Kidney (tissue), 13 donors: ENCODE measurements at regions not wholly inside any gene's neighbourhood (a gene's known extent, or its start where the extent isn't known, plus 50 kb on each side); places are given as distances from the start of the nearest gene placed in this dataset.

Experiments used
- DNase-seq, 5 donors: peaks; one replicate each; pipeline ENCODE4 v3.0.0-alpha.2; 2013 to 2020
- FAIRE-seq: peaks from 2 replicates; lab custom pipeline; 2012; peaks lifted over from hg19 to GRCh38; lab: Jason Lieb, UNC
- H3K27ac ChIP-seq, 2 donors: one replicate each; pipeline ENCODE4 v1.7.0; 2013; ENCODE audit warnings: low read depth in 2 of 2, low read length in 2 of 2, inconsistent platforms in 1 of 2
- H3K27me3 ChIP-seq: one replicate; pipeline ENCODE4 v1.7.1; 2013; ENCODE audit warnings: low read length, inconsistent platforms; ENCODE audit not compliant: control insufficient read depth, insufficient read depth
- H3K36me3 ChIP-seq, 3 donors: one replicate each; pipeline versions ENCODE4 v1.7.0 to v1.7.1; 2013; ENCODE audit warnings: low read length in 3 of 3, control low read depth in 1 of 3, inconsistent platforms in 1 of 3; ENCODE audit not compliant: insufficient read depth in 3 of 3, control insufficient read depth in 2 of 3
- H3K4me1 ChIP-seq, 3 donors: one replicate each; pipeline versions ENCODE4 v1.7.0 to v1.7.1; 2013; ENCODE audit warnings: low read length in 3 of 3, inconsistent platforms in 1 of 3, low read depth in 1 of 3; ENCODE audit not compliant: control insufficient read depth in 2 of 3, insufficient read depth in 2 of 3
- H3K4me3 ChIP-seq, 3 donors: one replicate each; pipeline versions ENCODE4 v1.7.0 to v1.8.1; 2013; ENCODE audit warnings: low read length in 3 of 3, control low read depth in 1 of 3, inconsistent platforms in 1 of 3
- H3K9ac ChIP-seq, 3 donors: one replicate each; pipeline versions ENCODE4 v1.7.0 to v1.7.1; 2013; ENCODE audit warnings: low read length in 3 of 3, control low read depth in 1 of 3, inconsistent platforms in 1 of 3
- H3K9me3 ChIP-seq, 3 donors: one replicate each; pipeline versions ENCODE4 v1.7.0 to v1.7.1; 2013; ENCODE audit warnings: low read length in 3 of 3, control low read depth in 1 of 3, inconsistent platforms in 1 of 3; ENCODE audit not compliant: control insufficient read depth in 2 of 3, insufficient read depth in 1 of 3
- CTCF ChIP-seq: IDR thresholded peaks from 3 replicates; pipeline ENCODE4 v1.5.1; 2012; ENCODE audit warnings: mild to moderate bottlenecking, moderate library complexity, borderline replicate concordance; ENCODE audit not compliant: insufficient read depth; ENCODE audit errors: extremely low read depth
- intact Hi-C: fragments of 100-400 bp; cut with DNase I; formaldehyde crosslinking; loops from one replicate; pipeline ENCODE4 v1.11.1; 2022
- donor health status: control.
- donor health status: control.
- donor health status: control.
- donor health status: control.
- donor health status: control.
- donor health status: DM: yes; HTN: yes; CAD: no.
- donor health status: Normal renal cell carcinoma (clear cell type).

DNA sequence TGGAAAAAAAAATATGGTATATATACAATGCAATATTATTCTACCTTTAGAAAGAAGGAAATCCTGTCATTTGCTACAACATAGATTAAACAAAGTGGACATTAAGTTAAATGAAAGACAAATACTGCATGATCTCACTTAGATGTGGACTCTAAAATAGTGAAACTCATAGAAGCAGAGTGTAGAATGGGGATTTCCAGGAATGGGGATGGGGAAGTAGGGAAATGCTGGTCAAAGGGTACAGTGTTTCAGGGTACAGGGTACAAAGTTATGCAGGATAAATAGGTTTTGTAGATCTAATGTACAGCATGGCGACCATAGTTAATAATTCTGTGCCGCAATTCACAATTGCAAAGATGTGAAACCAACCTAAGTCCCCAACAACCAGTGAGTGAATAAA lies 385.5 kb downstream of the SFMBT2 start:
- DNase-seq (no peak), FAIRE-seq (no peak)
- Histone ChIP-seq H3K36me3 (no peaks in the 10 kb centered on the region), H3K9me3 (no peaks in the 10 kb centered on the region), H3K27ac (no peak overlapping the region), H3K9ac (no peak overlapping the region), H3K27me3 (no peaks in the 10 kb centered on the region), H3K4me3 (no peak overlapping the region), H3K4me1 (no peaks in the 10 kb centered on the region)
- TF ChIP-seq CTCF = no peak
- intact Hi-C loops = no loop called here

GRCh38 chr10:7015457-7015856 lies 395.4 kb downstream of the SFMBT2 start:
- FAIRE-seq (no peak), DNase-seq (peak in 2 of 5 donors; percentile 18 to 37)
- peaks cover 0 to 5% (median 0%) of the 10 kb centered on the region in 3 donors for H3K9me3 ChIP-seq
- no peaks in the 10 kb centered on the region for H3K36me3 ChIP-seq
- no peak overlapping the region for H3K4me3 ChIP-seq
- no peaks in the 10 kb centered on the region for H3K4me1 ChIP-seq
- H3K27me3 ChIP-seq = no peaks in the 10 kb centered on the region
- intact Hi-C loops = no loop called here
- H3K27ac ChIP-seq = no peak overlapping the region
- no peak overlapping the region for H3K9ac ChIP-seq
- TF ChIP-seq CTCF = no peak

- no peak for TF ChIP-seq CTCF
- H3K9ac ChIP-seq = no peak overlapping the region
- DNase-seq (no peak), FAIRE-seq (no peak)
- H3K4me1 ChIP-seq = no peaks in the 10 kb centered on the region
- H3K27ac ChIP-seq = no peak overlapping the region
- peaks cover 0 to 5% (median 0%) of the 10 kb centered on the region in 3 donors for H3K9me3 ChIP-seq
- no peak overlapping the region for H3K4me3 ChIP-seq
- intact Hi-C loops = no loop called here
- H3K27me3 ChIP-seq = no peaks in the 10 kb centered on the region
- H3K36me3 ChIP-seq = no peaks in the 10 kb centered on the region
Observed at GRCh38 chr10:7014721-7015120, 396.1 kb downstream of the SFMBT2 start.

GRCh38 chr10:7011994-7012393 lies 398.8 kb downstream of the SFMBT2 start:
- FAIRE-seq (no peak), DNase-seq (no peak)
- intact Hi-C loops = no loop called here
- Histone ChIP-seq H3K27ac (no peak overlapping the region), H3K27me3 (no peaks in the 10 kb centered on the region), H3K9ac (no peak overlapping the region), H3K4me3 (no peak overlapping the region), H3K9me3 (no peaks in the 10 kb centered on the region), H3K36me3 (no peaks in the 10 kb centered on the region), H3K4me1 (no peaks in the 10 kb centered on the region)
- TF ChIP-seq CTCF = no peak
